GM19239 (cell line): ENCODE measurements at regions not wholly inside any gene's neighbourhood (a gene's known extent, or its start where the extent isn't known, plus 50 kb on each side); places are given as distances from the start of the nearest gene placed in this dataset.

Experiments
- DNase-seq: peaks from one replicate; pipeline ENCODE4 v3.0.0; 2011; ENCODE audit warnings: low spot score; ENCODE audit not compliant: insufficient read length
- FAIRE-seq: peaks from 2 replicates; lab custom pipeline; 2011; peaks lifted over from hg19 to GRCh38; lab: Jason Lieb, UNC

DNA sequence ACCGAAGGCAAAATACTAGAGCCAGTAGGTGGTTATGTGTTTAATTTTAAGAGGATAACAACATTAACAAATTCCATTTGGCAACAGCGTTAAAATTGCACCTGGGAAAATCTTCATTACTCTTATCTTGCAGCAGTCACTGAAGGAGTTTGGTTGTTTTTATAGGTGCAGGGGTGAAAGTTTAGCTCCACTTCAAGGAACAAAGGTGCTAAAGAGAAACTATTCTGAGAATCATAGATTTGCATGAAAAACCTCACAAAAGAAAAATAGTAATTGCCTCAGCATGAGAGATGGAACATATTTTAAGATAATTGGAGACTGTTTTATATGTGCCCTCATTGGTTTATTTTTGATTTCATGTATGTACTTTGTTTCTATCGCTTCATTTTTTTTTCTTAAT lies 444.4 kb downstream of the UTRN start:
- DNase-seq (no peak), FAIRE-seq (peak; percentile 87)

GRCh38 chr6:144730088-144730645 lies 445.0 kb downstream of the UTRN start:
- no peak for DNase-seq
- FAIRE-seq = no peak

DNA sequence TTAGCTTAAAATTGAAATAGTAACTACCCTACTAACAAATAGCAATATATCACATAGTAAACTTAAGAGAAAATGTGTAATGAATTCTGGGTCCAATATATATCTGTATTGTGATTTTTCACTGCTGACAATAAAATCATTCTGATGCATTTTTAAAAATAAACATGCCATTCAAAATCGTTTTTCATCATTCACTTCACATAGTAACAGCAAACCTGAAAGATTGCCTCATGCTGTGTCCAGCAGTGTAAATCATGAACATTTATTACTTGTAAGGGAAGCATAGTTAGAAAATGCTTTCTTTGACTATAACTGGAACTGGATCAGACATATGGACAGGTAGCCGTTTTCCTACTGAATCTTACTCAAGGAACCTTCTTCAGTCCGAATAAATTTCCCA lies 446.1 kb downstream of the UTRN start:
- FAIRE-seq (peak; percentile 70), DNase-seq (no peak)

DNA sequence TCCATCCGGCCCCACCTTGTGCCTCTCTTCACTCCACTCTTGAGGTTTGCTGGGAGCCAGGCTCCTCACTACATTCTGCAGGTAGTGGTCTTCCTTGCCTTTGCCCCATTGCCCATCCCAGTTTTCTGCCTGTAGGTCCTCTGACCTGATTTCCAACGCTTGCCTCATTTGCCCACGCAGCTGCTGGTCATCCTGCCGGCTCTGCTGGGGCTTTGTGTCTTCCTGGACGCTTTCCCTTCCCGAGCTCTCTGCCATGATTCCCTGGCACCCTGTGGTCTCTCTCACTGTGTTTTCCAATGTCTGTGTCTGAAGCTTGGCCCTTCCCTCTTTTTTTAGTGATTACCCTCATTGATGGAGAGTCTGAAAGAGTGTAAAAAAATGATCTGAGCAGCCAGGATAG lies 451.6 kb downstream of the UTRN start:
- FAIRE-seq (no peak), DNase-seq (no peak)

DNA sequence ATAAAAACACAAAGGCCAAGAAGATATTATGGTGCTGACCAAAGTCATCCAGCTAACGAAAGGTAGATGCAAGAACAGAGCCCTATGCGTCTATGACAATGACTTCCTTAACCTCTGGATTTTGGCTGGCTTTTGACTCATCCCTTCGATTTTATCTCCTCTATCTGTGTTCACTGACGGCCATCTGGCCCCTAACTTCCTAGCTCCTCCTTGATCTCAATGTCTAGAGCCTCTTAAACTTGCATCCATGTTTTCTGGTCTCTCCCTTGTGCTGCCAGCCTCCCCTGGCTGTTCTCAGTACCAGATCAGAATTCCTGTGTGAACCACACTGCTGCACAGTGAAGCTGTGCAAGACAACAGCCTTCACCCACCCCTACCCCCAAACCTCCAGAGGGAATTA lies 452.9 kb downstream of the UTRN start:
- DNase-seq (no peak), FAIRE-seq (no peak)

DNA sequence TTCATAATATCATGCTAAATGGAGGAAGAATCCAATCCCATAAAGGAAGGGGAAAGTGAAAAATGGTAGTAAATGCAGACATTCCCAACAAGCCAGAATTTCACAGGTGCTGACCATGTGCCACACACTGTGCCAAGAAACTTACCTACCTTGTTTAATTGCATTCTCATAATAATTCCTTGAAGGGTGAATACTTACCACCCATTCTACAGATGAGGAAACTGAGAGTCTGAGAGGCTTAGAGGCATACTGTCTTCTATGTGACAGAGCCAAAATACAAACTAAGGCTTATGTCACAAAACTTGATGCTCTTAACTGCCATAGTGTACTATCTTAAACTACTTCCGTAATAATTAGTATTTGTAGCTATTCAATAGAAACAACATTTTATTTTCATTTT lies 454.7 kb downstream of the UTRN start:
- DNase-seq (no peak), FAIRE-seq (no peak)

DNA sequence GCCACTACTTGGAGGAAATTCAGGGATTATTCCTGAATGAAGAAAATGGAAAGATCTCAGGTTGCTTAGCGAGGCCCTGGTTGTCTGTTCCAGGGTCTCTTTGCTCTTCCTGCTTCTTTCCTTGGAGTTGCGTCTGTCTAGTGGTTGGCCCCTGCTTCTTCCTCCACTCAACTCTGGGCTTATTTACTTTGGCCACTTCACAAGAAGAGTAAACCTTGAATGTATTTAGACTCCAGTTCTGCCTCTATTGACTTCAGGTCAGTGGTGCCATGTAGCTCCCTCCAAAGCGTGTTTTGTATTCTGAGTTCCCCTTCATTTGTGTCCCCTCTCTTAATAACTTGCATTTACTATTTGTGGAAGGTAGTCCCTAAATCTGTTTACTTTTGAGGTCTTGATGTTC lies 456.5 kb downstream of the UTRN start:
- FAIRE-seq = no peak
- DNase-seq = no peak

DNA sequence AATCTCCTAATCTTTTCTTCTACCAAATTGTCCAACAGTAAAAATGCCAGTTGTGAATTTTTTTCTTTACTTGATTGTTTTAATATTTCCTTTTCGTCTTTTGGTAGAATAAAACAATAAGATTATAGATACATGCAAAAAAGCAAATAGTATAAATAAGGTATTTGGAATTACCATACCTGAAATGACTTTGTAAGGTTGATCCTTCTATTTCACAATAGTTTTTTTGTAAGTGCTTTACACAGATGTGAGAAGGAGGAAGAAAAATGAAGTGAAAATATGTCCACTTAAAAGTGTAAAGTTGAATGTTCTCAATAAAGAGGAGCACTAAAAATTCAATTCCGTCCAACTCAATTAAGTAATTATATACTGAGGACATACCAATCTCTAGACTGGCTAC lies 457.6 kb downstream of the UTRN start:
- no peak for DNase-seq
- no peak for FAIRE-seq

DNA sequence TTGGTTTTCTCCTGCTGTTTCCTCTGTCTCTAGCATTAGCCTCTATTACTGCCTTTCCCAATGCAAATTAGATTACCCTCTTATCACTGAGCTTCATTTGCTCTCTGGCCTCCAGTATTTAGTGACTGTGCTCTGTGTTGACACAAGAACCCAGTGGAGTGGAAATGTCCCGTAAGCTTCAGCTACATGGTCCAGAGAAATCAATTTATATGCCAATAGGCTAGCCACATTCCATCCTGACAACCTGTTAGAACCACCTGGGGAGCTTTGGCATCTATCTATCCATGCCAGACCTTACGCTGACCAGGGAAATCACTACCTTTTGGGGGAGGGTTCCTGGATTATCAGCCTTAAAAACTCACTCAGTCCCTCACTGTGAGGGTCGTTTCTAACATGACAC lies 459.6 kb downstream of the UTRN start:
- no peak for DNase-seq
- FAIRE-seq = no peak

DNA sequence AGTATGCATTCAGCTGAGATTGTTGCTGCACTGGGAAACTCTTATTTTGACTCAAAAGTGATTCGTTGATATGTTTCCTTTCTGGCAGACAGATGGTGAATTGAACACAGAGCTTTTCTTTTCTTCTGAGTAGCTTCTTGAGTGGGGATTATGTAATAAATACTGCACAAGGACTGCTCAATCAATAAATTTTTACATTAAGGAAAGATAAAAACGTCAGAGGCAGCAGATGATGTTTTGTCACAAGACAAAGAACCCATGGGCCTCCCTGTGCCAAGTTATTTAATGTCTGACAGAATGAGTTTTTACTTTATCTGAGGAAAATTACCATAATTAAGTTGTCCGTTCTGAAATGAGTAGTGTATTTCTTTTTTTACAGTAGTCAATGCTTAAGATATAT lies 460.3 kb downstream of the UTRN start:
- DNase-seq (no peak), FAIRE-seq (no peak)

- FAIRE-seq (no peak), DNase-seq (no peak)
These were observed 461.9 kb downstream of the UTRN start for GRCh38 chr6:144746902-144747469.

- DNase-seq = no peak
- FAIRE-seq = peak; percentile 39
These were observed 464.1 kb downstream of the UTRN start for GRCh38 chr6:144749263-144749662.

DNA sequence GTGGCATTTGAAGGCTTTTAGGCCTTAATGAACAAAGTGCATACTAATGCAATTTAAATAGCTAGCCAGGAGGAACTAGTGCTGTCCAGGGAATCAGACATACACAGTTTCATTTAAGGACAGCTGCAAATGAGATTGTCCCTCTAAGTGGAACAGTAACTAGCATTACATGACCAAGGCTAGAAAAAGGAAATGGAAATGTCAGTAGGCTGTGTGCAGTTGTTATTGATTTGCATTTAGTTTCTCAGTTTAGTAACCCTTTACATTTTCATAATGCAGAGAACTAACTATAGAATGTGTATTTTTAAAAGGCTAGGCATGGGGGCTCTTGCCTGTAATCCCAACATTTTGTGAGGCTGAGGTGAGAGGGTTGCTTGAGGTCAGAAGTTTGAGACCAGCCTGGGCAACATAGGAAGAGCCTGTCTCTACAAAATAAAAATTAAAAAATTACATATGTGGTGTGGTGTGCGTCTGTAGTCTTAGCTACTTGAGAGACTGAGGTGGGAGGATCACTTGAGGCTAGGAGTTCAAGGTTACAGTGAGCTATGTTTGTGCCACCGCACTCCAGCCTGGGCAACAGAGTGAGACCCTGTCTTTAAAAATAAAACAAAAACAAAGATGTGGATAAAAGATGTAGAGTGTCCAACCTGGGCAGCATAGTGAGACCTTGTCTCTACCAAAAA lies 468.0 kb downstream of the UTRN start:
- FAIRE-seq = peak; percentile 99
- no peak for DNase-seq

DNA sequence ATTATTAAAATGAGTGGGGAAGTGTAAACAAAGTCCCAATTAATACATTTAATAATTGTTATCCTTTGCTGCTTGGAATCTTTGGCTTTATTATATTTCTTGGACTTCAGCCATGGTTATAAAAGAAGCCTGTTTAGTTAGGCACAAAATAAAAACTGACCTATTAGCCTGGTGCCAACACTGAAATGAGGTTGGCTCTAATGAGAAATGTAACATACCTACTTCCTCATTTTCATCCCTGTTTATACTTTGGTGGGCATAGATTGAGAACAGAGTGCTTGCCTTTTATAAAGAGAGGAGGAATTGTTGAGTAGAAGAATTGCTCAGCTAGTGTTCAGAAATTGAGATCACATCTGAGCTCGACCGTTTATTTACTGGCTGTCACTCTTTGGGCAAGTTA lies 471.3 kb downstream of the UTRN start:
- FAIRE-seq (peak; percentile 80), DNase-seq (no peak)

DNA sequence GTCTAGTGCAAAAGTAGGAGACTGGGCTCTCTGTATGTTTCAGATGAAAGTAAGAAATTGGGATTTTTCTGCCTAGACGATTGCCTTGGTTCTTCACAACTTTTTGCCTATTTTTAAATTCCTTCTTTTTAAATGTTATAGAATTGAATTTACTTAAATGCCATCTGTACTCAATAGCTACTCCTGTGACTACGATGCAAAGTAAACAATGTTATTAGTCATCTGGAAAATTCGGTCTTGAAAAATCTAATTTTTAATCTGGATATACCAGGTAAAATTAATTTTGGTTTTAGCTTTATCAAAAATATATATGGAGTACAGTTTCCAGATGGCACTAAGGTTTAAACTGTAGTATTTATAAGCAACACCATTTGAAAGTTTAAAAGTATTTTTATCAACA lies 472.2 kb downstream of the UTRN start:
- DNase-seq = no peak
- peak; percentile 47 for FAIRE-seq

DNA sequence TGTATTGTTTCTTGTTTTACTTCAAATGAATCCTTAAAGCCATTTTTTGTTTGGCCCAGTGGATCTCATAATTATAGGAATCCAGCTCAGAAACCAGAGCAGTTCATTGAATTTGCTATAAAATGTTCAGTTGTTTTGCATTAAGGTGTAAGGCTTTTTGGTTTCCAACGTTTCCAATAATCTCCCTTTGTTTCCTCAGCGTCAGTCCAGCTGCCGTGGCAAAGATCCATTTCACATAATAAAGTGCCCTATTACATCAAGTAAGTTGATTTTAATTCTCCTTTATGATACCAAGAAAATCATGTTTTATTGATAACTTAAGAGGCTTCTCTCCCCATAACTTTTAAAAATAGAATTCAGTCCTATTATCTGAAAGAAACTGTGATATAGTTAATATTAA lies 472.6 kb downstream of the UTRN start:
- peak; percentile 31 for FAIRE-seq
- no peak for DNase-seq

DNA sequence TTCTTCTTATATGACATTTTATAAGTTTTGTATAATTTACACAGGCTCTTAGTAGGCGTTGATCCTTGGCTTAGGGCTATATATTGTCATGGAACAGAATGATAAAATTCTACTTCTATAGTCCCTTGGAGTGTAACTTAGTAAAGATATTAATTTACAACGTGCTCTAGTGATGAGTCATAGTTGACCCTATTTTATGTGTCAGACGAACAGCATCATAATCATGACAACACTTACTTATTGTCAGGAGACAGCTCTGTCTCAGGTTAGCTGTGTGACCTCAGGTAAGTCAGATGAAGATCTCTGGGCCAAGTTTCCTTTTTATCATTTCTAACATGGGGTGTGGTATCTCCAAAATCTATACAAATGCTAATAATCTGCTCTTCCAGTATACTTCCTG lies 473.5 kb downstream of the UTRN start:
- peak; percentile 33 for FAIRE-seq
- no peak for DNase-seq

GRCh38 chr6:144762469-144762868 lies 477.3 kb downstream of the UTRN start:
- no peak for FAIRE-seq
- no peak for DNase-seq

DNA sequence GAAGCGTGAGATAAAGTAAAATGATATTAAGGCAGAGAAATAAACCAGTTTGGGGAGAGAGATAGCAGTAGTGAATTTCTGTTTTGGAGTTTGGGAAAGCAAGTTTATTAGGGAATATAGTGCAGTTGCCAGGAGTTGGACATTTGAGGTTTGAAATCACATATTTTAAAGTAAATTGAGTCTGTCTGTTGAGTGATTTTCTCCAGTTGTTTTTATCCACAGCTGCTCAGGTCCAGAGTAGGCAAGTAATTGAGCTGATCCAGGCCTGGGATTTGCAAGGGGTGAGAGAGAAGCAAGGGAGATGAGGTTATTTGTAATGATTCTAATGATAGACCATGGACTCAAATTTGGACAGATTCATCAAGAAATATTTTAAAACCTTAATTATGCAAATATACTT lies 481.9 kb downstream of the UTRN start:
- DNase-seq (no peak), FAIRE-seq (no peak)

GRCh38 chr6:144768551-144769075 lies 483.5 kb downstream of the UTRN start:
- DNase-seq (no peak), FAIRE-seq (no peak)

DNA sequence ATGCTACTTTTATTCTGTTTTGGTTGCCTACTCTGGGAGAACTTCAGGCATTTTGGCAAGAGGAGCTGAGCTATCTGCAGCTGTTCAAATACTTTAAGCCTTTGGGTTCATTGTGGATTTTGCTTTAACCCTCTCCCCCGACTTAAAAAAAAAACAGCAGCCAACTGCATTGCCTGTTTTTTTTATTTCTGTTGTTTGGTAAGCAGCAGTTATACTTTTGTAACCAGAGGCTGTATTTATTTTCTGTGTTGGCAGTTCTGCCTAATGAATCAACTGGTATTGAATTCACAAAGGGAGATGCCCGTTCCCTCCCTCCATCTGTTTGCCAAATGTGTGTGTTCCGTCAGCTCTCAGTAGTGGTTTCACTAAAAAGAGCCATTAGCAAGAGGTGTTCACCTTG lies 484.0 kb downstream of the UTRN start:
- DNase-seq = no peak
- no peak for FAIRE-seq
